GM12801 (cell line): ENCODE measurements at regions not wholly inside any gene's neighbourhood (a gene's known extent, or its start where the extent isn't known, plus 50 kb on each side); places are given as distances from the start of the nearest gene placed in this dataset.

ENCODE experiments used
- TF ChIP-seq, protein P1 (sequence below): IDR thresholded peaks from one replicate; pipeline ENCODE4 v1.5.1; 2011; ENCODE audit warnings: control low read depth; ENCODE audit not compliant: insufficient read length; ENCODE audit errors: extremely low read depth

DNA sequence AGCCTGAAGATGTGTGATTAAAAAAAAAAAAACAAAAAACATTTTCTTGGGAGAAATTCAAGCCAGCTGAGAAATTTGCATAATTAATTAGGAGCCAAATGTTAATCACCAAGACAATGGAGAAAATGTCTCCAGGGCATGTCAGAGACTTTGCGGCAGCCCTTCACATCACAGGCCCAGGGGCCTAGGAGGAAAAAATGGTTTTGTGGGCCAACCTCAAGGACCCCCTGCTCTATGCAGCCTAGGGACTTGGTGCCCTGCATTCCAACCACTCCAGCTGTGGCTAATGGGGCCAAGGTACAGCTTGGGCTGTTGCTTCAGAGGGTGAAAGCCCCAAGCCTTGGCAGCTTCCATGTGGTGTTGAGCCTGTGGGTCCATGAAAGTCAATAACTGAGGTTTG, 241.9 kb upstream of the THUMPD2 start:
- TF ChIP-seq, protein P1, sequence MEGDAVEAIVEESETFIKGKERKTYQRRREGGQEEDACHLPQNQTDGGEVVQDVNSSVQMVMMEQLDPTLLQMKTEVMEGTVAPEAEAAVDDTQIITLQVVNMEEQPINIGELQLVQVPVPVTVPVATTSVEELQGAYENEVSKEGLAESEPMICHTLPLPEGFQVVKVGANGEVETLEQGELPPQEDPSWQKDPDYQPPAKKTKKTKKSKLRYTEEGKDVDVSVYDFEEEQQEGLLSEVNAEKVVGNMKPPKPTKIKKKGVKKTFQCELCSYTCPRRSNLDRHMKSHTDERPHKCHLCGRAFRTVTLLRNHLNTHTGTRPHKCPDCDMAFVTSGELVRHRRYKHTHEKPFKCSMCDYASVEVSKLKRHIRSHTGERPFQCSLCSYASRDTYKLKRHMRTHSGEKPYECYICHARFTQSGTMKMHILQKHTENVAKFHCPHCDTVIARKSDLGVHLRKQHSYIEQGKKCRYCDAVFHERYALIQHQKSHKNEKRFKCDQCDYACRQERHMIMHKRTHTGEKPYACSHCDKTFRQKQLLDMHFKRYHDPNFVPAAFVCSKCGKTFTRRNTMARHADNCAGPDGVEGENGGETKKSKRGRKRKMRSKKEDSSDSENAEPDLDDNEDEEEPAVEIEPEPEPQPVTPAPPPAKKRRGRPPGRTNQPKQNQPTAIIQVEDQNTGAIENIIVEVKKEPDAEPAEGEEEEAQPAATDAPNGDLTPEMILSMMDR, result no peak

- TF ChIP-seq, protein P1, result no peak
These were observed 237.3 kb upstream of the THUMPD2 start for GRCh38 chr2:40016151-40016885.

- TF ChIP-seq, protein P1, result no peak
These were observed 225.3 kb upstream of the THUMPD2 start for GRCh38 chr2:40004336-40004735.

DNA sequence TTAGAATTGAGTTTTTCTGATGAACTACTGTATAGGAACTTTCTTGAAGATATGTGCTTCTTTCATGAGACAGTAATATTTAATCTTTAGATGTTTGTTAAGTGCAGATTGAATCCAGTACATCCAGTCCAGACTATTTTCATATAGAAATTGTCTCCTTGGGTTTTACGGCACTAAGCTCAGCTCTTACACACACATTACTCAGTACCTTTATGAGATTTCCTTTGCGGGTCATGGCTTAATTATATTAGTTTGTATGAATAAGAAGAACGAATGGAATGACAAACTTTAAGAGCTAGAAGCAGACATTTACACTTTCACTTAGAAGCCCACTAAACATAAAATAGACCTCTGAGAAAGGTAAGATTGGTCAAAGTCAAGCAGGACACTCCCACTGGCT, 223.3 kb upstream of the THUMPD2 start:
- TF ChIP-seq, protein P1, result no peak

DNA sequence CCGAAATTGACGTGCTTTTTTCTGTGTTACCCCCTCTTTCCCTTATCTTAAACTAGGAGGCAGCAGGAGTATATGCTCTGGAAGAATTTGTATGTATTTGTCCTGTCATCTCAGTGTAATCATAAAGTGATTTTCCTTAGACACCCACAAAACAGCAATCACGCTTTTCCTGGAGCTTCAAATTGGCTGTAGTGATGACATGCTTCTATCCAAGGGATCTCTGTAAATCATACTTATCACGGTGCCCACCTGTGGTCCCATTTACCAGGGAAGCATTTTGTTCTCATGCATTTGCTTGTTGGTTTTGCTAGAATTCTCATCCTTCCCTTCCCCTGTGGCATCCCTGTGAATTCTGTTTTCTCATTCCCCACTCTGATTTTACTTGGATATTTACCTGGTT, 220.8 kb upstream of the THUMPD2 start:
- TF ChIP-seq, protein P1, result no peak

GRCh38 chr2:39998617-39999016, 219.6 kb upstream of the THUMPD2 start:
- TF ChIP-seq, protein P1, result no peak

DNA sequence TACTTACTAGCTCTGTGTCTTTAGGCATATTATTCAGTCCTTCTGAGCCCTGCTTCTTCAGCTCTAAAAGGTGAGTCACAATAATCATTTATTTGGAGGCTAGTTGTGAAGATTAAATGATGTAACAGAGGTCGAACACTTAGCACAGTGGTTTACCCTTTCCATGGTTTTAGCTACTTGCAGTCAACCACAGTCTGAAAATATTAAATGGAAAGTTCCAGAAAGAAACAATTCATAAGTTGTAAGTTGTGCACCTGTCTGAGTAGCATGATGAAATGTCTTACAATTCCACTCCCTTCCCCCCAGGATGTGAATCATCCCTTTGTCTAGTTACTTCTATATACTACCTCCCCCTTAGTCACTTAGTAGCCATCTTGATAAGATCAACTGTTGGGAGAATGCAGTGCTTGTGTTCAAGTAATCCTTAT, 217.6 kb upstream of the THUMPD2 start:
- TF ChIP-seq, protein P1, result no peak
